PC-9 (cell line): ENCODE measurements at regions not wholly inside any gene's neighbourhood (a gene's known extent, or its start where the extent isn't known, plus 50 kb on each side); places are given as distances from the start of the nearest gene placed in this dataset.

Source experiments
- CTCF ChIP-seq: fragments of 200-600 bp; sonication (generic); conservative IDR thresholded peaks from 2 replicates; pipeline ENCODE4 v1.6.1; 2017; ENCODE audit warnings: mixed run types, antibody characterized with exemption, mild to moderate bottlenecking, moderate library complexity
- EZH2 ChIP-seq: fragments of 200-600 bp; sonication (generic); IDR thresholded peaks from 2 replicates; pipeline ENCODE4 v1.8.0; 2017; ENCODE audit warnings: antibody characterized with exemption, low read depth

DNA sequence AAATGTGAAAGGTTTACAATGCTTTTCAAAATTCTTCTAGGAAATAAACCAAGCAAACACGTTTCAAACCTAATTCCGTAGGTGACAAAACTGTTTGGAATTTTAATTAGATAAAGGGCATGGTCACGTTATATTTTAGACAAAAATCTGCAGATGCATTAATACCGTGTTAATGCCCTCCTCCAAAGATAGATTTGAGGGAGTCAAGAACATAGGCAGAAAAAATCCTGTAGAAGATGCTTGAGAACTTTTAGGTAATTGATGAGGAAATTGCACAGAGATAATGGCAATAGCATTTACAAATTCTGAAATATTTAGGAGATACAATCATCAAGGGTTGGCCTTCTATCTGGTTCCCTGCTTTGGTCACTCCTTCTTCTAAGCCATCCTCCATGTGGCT, 212.6 kb downstream of the TMTC3 start:
- TF ChIP-seq CTCF (no peak), EZH2 (no peak)
